ENCODE measurements at regions not wholly inside any gene's neighbourhood (a gene's known extent, or its start where the extent isn't known, plus 50 kb on each side); places are given as distances from the start of the nearest gene placed in this dataset.

GRCh38 chr3:5071061-5071460 is 51.0 kb upstream of the ARL8B start:
- no peak for DNase-seq (ENCODE audit: low read depth)

DNA sequence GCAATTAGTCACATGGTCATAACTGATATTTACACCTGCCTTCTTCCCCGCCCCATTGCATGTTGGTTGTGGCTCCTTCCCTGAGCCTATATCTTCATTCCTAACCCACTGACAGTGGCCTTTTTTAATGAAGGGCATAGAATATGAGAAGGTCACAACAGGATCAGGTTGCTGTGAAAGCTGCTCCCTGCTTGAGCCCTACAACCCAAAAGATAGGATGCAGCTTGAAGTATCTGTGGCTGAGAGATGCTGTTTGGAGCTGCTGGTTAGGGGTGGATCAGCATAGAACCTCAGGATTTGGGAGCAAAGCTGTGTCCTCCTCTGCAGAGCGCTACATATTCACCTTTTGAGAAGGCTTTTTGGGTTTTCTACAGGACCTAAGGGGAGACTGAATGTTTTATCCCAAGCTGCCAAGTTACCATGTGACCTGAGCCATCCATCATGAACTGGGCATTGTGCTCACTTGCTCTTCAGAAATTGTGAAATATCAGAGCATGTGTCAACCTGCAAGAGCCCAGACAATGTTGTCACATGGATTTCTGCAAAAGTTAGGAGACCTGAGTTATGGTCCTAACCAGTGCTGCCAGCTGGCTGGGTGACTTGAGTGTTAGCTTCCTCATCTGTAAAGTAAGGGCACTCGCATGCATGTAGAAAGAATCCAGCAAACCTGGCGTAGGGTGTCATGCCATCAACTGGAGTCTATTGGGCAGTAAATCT is 49.8 kb upstream of the ARL8B start:
- no peak for DNase-seq (ENCODE audit: low read depth)
